ENCODE measurements at regions not wholly inside any gene's neighbourhood (a gene's known extent, or its start where the extent isn't known, plus 50 kb on each side); places are given as distances from the start of the nearest gene placed in this dataset.

GRCh38 chr18:34280000-34280399 lies 55.3 kb upstream of the NOL4 start:
- H3F3A ChIP-seq (ENCODE audit: insufficient read depth) = no peaks in the 10 kb centered on the region
- H3K27me3 ChIP-seq (replicated peaks; ENCODE audit: insufficient read depth) = no peaks in the 10 kb centered on the region
- no peak overlapping the region for H3K9ac ChIP-seq
- no peaks in the 10 kb centered on the region for H3K36me3 ChIP-seq (ENCODE audit: low read depth)
- no peaks in the 10 kb centered on the region for H4K20me1 ChIP-seq (ENCODE audit: insufficient read depth)
- H3K4me3 ChIP-seq = no peak overlapping the region
- no peaks in the 10 kb centered on the region for H3K9me3 ChIP-seq (ENCODE audit: low read depth)
- no peak overlapping the region for H2AFZ ChIP-seq
- TF ChIP-seq EZH2 (IDR thresholded peaks at IDR 0.05; ENCODE audit: insufficient read depth, poor library complexity, severe bottlenecking) (no peak), EZH2phosphoT487 (IDR thresholded peaks at IDR 0.05; ENCODE audit: insufficient read depth, low read depth) (no peak)
- no peak overlapping the region for H3K27ac ChIP-seq
- no peak overlapping the region for H3K4me2 ChIP-seq (ENCODE audit: unreplicated experiment)
- no peaks in the 10 kb centered on the region for H3K79me2 ChIP-seq (ENCODE audit: insufficient read depth)
- no peaks in the 10 kb centered on the region for H3K9me2 ChIP-seq (ENCODE audit: insufficient read depth)
- in situ Hi-C loops (cut with MboI) = no loop called here
- no peak for DNase-seq
- 28 to 29% methylated on average over 1 of the region's 1 CpG for WGBS, 2 experiments (ENCODE audit: low coverage in 1 of 2, low lambda C conversion rate in 2 of 2, missing lambda C conversion rate in 2 of 2)
- H3K4me1 ChIP-seq (ENCODE audit: insufficient read depth) = no peaks in the 10 kb centered on the region

GRCh38 chr18:34280653-34281052 lies 55.9 kb upstream of the NOL4 start:
- no peaks in the 10 kb centered on the region for H3K4me1 ChIP-seq (ENCODE audit: insufficient read depth)
- H3K27ac ChIP-seq = no peak overlapping the region
- no peaks in the 10 kb centered on the region for H3K9me3 ChIP-seq (ENCODE audit: low read depth)
- no peak overlapping the region for H2AFZ ChIP-seq
- no peak for DNase-seq
- no peaks in the 10 kb centered on the region for H3K79me2 ChIP-seq (ENCODE audit: insufficient read depth)
- TF ChIP-seq EZH2phosphoT487 (IDR thresholded peaks at IDR 0.05; ENCODE audit: insufficient read depth, low read depth) (no peak), EZH2 (IDR thresholded peaks at IDR 0.05; ENCODE audit: insufficient read depth, poor library complexity, severe bottlenecking) (no peak)
- in situ Hi-C loops (cut with MboI) = no loop called here
- no peaks in the 10 kb centered on the region for H3K36me3 ChIP-seq (ENCODE audit: low read depth)
- no peaks in the 10 kb centered on the region for H3K9me2 ChIP-seq (ENCODE audit: insufficient read depth)
- no peak overlapping the region for H3K4me3 ChIP-seq
- H3K4me2 ChIP-seq (ENCODE audit: unreplicated experiment) = no peak overlapping the region
- H3K27me3 ChIP-seq (replicated peaks; ENCODE audit: insufficient read depth) = no peaks in the 10 kb centered on the region
- no peaks in the 10 kb centered on the region for H4K20me1 ChIP-seq (ENCODE audit: insufficient read depth)
- no peak overlapping the region for H3K9ac ChIP-seq
- WGBS, 2 experiments (ENCODE audit: low coverage in 1 of 2, low lambda C conversion rate in 2 of 2, missing lambda C conversion rate in 2 of 2) = 35 to 48% methylated on average over 4 of the region's 4 CpGs
- no peaks in the 10 kb centered on the region for H3F3A ChIP-seq (ENCODE audit: insufficient read depth)

GRCh38 chr18:34281290-34281689 lies 56.6 kb upstream of the NOL4 start:
- no peaks in the 10 kb centered on the region for H3K36me3 ChIP-seq (ENCODE audit: low read depth)
- no peaks in the 10 kb centered on the region for H3F3A ChIP-seq (ENCODE audit: insufficient read depth)
- H3K79me2 ChIP-seq (ENCODE audit: insufficient read depth) = no peaks in the 10 kb centered on the region
- H3K9me2 ChIP-seq (ENCODE audit: insufficient read depth) = no peaks in the 10 kb centered on the region
- WGBS, 2 experiments (ENCODE audit: low coverage in 1 of 2, low lambda C conversion rate in 2 of 2, missing lambda C conversion rate in 2 of 2) = 0 to 5% methylated on average over 2 of the region's 2 CpGs
- no peak overlapping the region for H3K9ac ChIP-seq
- no peak overlapping the region for H3K27ac ChIP-seq
- H3K4me1 ChIP-seq (ENCODE audit: insufficient read depth) = no peaks in the 10 kb centered on the region
- H2AFZ ChIP-seq = no peak overlapping the region
- no peaks in the 10 kb centered on the region for H4K20me1 ChIP-seq (ENCODE audit: insufficient read depth)
- TF ChIP-seq EZH2 (IDR thresholded peaks at IDR 0.05; ENCODE audit: insufficient read depth, poor library complexity, severe bottlenecking) (no peak), EZH2phosphoT487 (IDR thresholded peaks at IDR 0.05; ENCODE audit: insufficient read depth, low read depth) (no peak)
- H3K9me3 ChIP-seq (ENCODE audit: low read depth) = no peaks in the 10 kb centered on the region
- H3K4me3 ChIP-seq = no peak overlapping the region
- no peak overlapping the region for H3K4me2 ChIP-seq (ENCODE audit: unreplicated experiment)
- no peaks in the 10 kb centered on the region for H3K27me3 ChIP-seq (replicated peaks; ENCODE audit: insufficient read depth)
- DNase-seq = no peak
- in situ Hi-C loops (cut with MboI) = no loop called here

GRCh38 chr18:34281722-34282121 lies 57.0 kb upstream of the NOL4 start:
- Histone ChIP-seq H3K9ac (no peak overlapping the region), H3K36me3 (ENCODE audit: low read depth) (no peaks in the 10 kb centered on the region), H3K4me1 (ENCODE audit: insufficient read depth) (no peaks in the 10 kb centered on the region), H3K4me2 (ENCODE audit: unreplicated experiment) (no peak overlapping the region), H3K27ac (no peak overlapping the region), H3K27me3 (replicated peaks; ENCODE audit: insufficient read depth) (no peaks in the 10 kb centered on the region), H3K9me3 (ENCODE audit: low read depth) (no peaks in the 10 kb centered on the region), H3K79me2 (ENCODE audit: insufficient read depth) (no peaks in the 10 kb centered on the region), H4K20me1 (ENCODE audit: insufficient read depth) (no peaks in the 10 kb centered on the region), H3K9me2 (ENCODE audit: insufficient read depth) (no peaks in the 10 kb centered on the region), H3K4me3 (no peak overlapping the region), H3F3A (ENCODE audit: insufficient read depth) (no peaks in the 10 kb centered on the region), H2AFZ (no peak overlapping the region)
- WGBS, 2 experiments (ENCODE audit: low coverage in 1 of 2, low lambda C conversion rate in 2 of 2, missing lambda C conversion rate in 2 of 2) = 37 to 41% methylated on average over 3 of the region's 3 CpGs
- in situ Hi-C loops (cut with MboI) = no loop called here
- TF ChIP-seq EZH2phosphoT487 (IDR thresholded peaks at IDR 0.05; ENCODE audit: insufficient read depth, low read depth) (no peak), EZH2 (IDR thresholded peaks at IDR 0.05; ENCODE audit: insufficient read depth, poor library complexity, severe bottlenecking) (no peak)
- no peak for DNase-seq

DNA sequence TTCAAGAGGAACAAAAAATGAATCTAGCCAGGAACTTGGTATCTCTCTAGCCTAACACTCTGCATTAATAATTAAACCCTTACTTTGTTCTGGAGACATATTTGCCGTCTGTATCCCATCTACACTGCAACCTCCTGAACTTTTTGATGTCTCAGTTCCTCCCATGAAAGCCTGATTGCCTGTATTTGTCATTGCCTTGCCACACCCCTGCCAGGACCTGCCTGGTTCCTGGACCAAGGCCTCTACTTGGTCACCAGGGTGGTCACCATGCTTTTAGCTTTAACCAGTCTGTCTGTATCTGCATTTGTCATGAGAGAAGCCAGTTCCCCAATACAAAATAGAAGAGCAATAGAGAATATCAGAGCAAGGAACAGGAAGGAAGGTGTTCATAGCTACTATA lies 58.8 kb upstream of the NOL4 start:
- in situ Hi-C loops (cut with MboI) = no loop called here
- no peaks in the 10 kb centered on the region for H3K9me2 ChIP-seq (ENCODE audit: insufficient read depth)
- WGBS, 2 experiments (ENCODE audit: low coverage in 1 of 2, low lambda C conversion rate in 2 of 2, missing lambda C conversion rate in 2 of 2) = 15 to 32% methylated on average over 1 of the region's 1 CpG
- no peaks in the 10 kb centered on the region for H3K36me3 ChIP-seq (ENCODE audit: low read depth)
- H3K9me3 ChIP-seq (ENCODE audit: low read depth) = no peaks in the 10 kb centered on the region
- TF ChIP-seq EZH2phosphoT487 (IDR thresholded peaks at IDR 0.05; ENCODE audit: insufficient read depth, low read depth) = no peak
- no peak for TF ChIP-seq EZH2 (IDR thresholded peaks at IDR 0.05; ENCODE audit: insufficient read depth, poor library complexity, severe bottlenecking)
- H3K27ac ChIP-seq = no peak overlapping the region
- H3F3A ChIP-seq (ENCODE audit: insufficient read depth) = no peaks in the 10 kb centered on the region
- no peak overlapping the region for H3K4me3 ChIP-seq
- H3K4me1 ChIP-seq (ENCODE audit: insufficient read depth) = no peaks in the 10 kb centered on the region
- H3K79me2 ChIP-seq (ENCODE audit: insufficient read depth) = no peaks in the 10 kb centered on the region
- no peaks in the 10 kb centered on the region for H4K20me1 ChIP-seq (ENCODE audit: insufficient read depth)
- H2AFZ ChIP-seq = no peak overlapping the region
- no peak overlapping the region for H3K4me2 ChIP-seq (ENCODE audit: unreplicated experiment)
- H3K9ac ChIP-seq = no peak overlapping the region
- no peaks in the 10 kb centered on the region for H3K27me3 ChIP-seq (replicated peaks; ENCODE audit: insufficient read depth)
- DNase-seq = no peak
